ENCODE measurements at regions not wholly inside any gene's neighbourhood (a gene's known extent, or its start where the extent isn't known, plus 50 kb on each side); places are given as distances from the start of the nearest gene placed in this dataset.

GRCh38 chr2:226656367-226656766 is 143.3 kb downstream of the IRS1 start (continued):
- TF ChIP-seq ZNF462 (CRISPR knock-in tag; IDR thresholded peaks at IDR 0.05) (no peak), EZH2 (IDR thresholded peaks at IDR 0.05; ENCODE audit: low read depth, unreplicated experiment) (no peak), ETS1 (IDR thresholded peaks at IDR 0.05) (no peak)

- H3K27me3 ChIP-seq (ENCODE audit: insufficient read depth): no peaks in the 10 kb centered on the region
- no peak overlapping the region for H3K4me3 ChIP-seq
- ATAC-seq (no peak), DNase-seq (ENCODE audit: low spot score) (no peak)
- no peak overlapping the region for H2AFZ ChIP-seq
- no peaks in the 10 kb centered on the region for H3K79me2 ChIP-seq (replicated peaks; ENCODE audit: insufficient read depth)
- no peaks in the 10 kb centered on the region; the same call in 1 of the 2 replicates for H3K4me1 ChIP-seq (ENCODE audit: insufficient read depth)
- TF ChIP-seq CTCF (conservative IDR thresholded peaks at IDR 0.05; ENCODE audit: low read depth in 2 of 2) (no peak), NANOG (IDR thresholded peaks at IDR 0.05; ENCODE audit: borderline replicate concordance) (no peak), EZH2 (IDR thresholded peaks at IDR 0.05; ENCODE audit: low read depth, unreplicated experiment) (no peak), STAT1 (IDR thresholded peaks at IDR 0.05; ENCODE audit: unreplicated experiment) (no peak), CREB1 (CRISPR knock-in tag; IDR thresholded peaks at IDR 0.05; ENCODE audit: low read depth) (no peak)
- no peaks in the 10 kb centered on the region for H3F3A ChIP-seq (replicated peaks; ENCODE audit: low read depth)
- peaks cover 28% of the 10 kb centered on the region for H3K9me2 ChIP-seq (ENCODE audit: insufficient read depth)
- H3K4me2 ChIP-seq: no peak overlapping the region
- H3K27me3 Mint-ChIP-seq (ENCODE audit: insufficient read depth, low read depth, poor library complexity): no peaks in the 10 kb centered on the region
- no peaks in the 10 kb centered on the region for H3K36me3 ChIP-seq (ENCODE audit: insufficient read depth)
- no peaks in the 10 kb centered on the region for H4K20me1 ChIP-seq (replicated peaks; ENCODE audit: insufficient read depth)
- no peaks in the 10 kb centered on the region for H3K36me3 Mint-ChIP-seq (ENCODE audit: low read depth)
- H3K27ac ChIP-seq (ENCODE audit: low read depth): no peak overlapping the region
- no peak overlapping the region for H3K27ac Mint-ChIP-seq
- H3K9me3 Mint-ChIP-seq: no peaks in the 10 kb centered on the region
- no peak overlapping the region for H3K4me3 Mint-ChIP-seq
- peaks cover 12% of the 10 kb centered on the region; the same call in 2 of the 3 replicates for H3K4me1 Mint-ChIP-seq
Measured at GRCh38 chr2:226655871-226656270, 143.7 kb downstream of the IRS1 start.
